ENCODE measurements at regions not wholly inside any gene's neighbourhood (a gene's known extent, or its start where the extent isn't known, plus 50 kb on each side); places are given as distances from the start of the nearest gene placed in this dataset.

DNA sequence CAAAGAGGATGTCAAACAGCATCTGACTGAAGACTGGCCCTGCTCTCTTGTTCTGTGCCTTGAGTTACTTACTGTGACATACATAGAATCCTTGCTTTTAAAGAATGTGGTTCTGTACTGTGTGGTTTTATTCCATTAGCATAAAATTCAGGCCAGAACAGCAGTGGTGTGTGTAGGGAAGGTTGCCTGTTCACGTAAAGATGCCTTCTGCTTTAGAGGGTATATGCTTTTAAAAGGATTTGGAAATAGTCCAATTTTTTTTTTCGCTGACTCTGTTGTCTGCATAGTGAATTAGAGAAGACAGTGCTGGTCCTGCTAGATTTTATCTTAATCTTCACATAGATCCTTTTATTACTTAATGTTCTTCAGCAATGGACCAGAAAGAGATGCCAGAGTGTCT lies 470.8 kb upstream of the SEMA3A start:
- TF ChIP-seq EZH2phosphoT487 (IDR thresholded peaks at IDR 0.05; ENCODE audit: borderline replicate concordance): no peak
- TF ChIP-seq, protein P1, sequence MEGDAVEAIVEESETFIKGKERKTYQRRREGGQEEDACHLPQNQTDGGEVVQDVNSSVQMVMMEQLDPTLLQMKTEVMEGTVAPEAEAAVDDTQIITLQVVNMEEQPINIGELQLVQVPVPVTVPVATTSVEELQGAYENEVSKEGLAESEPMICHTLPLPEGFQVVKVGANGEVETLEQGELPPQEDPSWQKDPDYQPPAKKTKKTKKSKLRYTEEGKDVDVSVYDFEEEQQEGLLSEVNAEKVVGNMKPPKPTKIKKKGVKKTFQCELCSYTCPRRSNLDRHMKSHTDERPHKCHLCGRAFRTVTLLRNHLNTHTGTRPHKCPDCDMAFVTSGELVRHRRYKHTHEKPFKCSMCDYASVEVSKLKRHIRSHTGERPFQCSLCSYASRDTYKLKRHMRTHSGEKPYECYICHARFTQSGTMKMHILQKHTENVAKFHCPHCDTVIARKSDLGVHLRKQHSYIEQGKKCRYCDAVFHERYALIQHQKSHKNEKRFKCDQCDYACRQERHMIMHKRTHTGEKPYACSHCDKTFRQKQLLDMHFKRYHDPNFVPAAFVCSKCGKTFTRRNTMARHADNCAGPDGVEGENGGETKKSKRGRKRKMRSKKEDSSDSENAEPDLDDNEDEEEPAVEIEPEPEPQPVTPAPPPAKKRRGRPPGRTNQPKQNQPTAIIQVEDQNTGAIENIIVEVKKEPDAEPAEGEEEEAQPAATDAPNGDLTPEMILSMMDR (conservative IDR thresholded peaks at IDR 0.05; ENCODE audit: low read length): no peak
- no peaks in the 10 kb centered on the region for H3K27me3 ChIP-seq (ENCODE audit: insufficient read depth, low read length, poor library complexity, severe bottlenecking)
- H4K20me1 ChIP-seq (ENCODE audit: insufficient read depth, low read length, poor library complexity, severe bottlenecking): no peaks in the 10 kb centered on the region
- H3K4me2 ChIP-seq (ENCODE audit: low read depth, low read length, poor library complexity, severe bottlenecking): no peak overlapping the region
- no peaks in the 10 kb centered on the region for H3F3A ChIP-seq (ENCODE audit: low read depth)
- H3K36me3 ChIP-seq (ENCODE audit: insufficient read depth, low read length): no peaks in the 10 kb centered on the region
- no peaks in the 10 kb centered on the region for H3K9me3 ChIP-seq (ENCODE audit: insufficient read depth, low read depth, low read length)
- no peak overlapping the region for H3K9ac ChIP-seq (ENCODE audit: low read depth, low read length, poor library complexity, severe bottlenecking)
- H3K4me1 ChIP-seq (ENCODE audit: insufficient read depth, low read length, poor library complexity, severe bottlenecking): no peaks in the 10 kb centered on the region
- H3K79me2 ChIP-seq (ENCODE audit: insufficient read depth, low read length): no peaks in the 10 kb centered on the region
- no peak overlapping the region for H2AFZ ChIP-seq (ENCODE audit: low read length)
- no peaks in the 10 kb centered on the region for H3K9me2 ChIP-seq (replicated peaks; ENCODE audit: low read depth, low read length)
- no peak overlapping the region for H3K4me3 ChIP-seq (ENCODE audit: low read length, poor library complexity, severe bottlenecking)

DNA sequence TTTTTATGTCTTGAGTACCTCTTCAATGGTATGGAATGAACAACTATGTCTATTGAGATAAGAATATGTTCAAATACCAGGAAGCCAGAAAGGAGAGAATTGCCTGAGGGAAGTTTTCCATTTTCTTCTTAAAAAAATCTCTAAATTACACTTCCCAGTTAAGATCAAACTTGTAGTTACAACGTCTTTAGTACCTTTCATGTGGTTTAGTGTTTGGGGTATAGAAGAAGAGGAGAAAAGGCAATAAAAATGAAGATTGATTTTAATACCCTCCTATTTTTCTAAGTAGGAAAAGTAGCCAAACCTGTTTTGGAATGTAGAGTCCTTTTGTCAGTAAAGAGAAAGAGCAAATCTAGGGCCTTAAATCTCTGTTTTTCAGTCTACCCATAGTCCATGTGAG lies 470.0 kb upstream of the SEMA3A start:
- no peak overlapping the region for H3K4me3 ChIP-seq (ENCODE audit: low read length, poor library complexity, severe bottlenecking)
- H3K9ac ChIP-seq (ENCODE audit: low read depth, low read length, poor library complexity, severe bottlenecking): no peak overlapping the region
- no peaks in the 10 kb centered on the region for H4K20me1 ChIP-seq (ENCODE audit: insufficient read depth, low read length, poor library complexity, severe bottlenecking)
- no peak overlapping the region for H3K4me2 ChIP-seq (ENCODE audit: low read depth, low read length, poor library complexity, severe bottlenecking)
- H3K9me3 ChIP-seq (ENCODE audit: insufficient read depth, low read depth, low read length): no peaks in the 10 kb centered on the region
- TF ChIP-seq EZH2phosphoT487 (IDR thresholded peaks at IDR 0.05; ENCODE audit: borderline replicate concordance): no peak
- TF ChIP-seq, protein P1 (conservative IDR thresholded peaks at IDR 0.05; ENCODE audit: low read length): no peak
- H3K79me2 ChIP-seq (ENCODE audit: insufficient read depth, low read length): no peaks in the 10 kb centered on the region
- H3K27me3 ChIP-seq (ENCODE audit: insufficient read depth, low read length, poor library complexity, severe bottlenecking): no peaks in the 10 kb centered on the region
- no peaks in the 10 kb centered on the region for H3K9me2 ChIP-seq (replicated peaks; ENCODE audit: low read depth, low read length)
- no peak overlapping the region for H2AFZ ChIP-seq (ENCODE audit: low read length)
- H3K36me3 ChIP-seq (ENCODE audit: insufficient read depth, low read length): no peaks in the 10 kb centered on the region
- H3F3A ChIP-seq (ENCODE audit: low read depth): no peaks in the 10 kb centered on the region
- H3K4me1 ChIP-seq (ENCODE audit: insufficient read depth, low read length, poor library complexity, severe bottlenecking): no peaks in the 10 kb centered on the region

DNA sequence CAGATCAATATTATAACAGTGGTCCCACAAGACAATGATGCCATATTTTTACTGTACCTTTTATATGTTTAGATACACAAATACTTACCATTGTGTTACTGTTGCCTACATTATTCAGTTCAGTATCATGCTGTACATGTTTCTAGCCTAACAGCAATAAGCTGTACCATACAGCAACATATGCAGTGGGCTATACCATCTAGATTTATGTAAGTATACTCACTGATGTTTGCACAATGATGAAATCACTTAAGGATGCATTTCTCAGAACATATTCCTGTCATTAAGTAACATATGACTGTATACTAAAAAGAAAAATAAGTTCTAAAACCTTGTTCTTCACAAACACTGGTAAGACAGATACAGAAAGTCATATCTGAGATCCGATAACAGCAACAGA lies 468.6 kb upstream of the SEMA3A start:
- no peak for TF ChIP-seq EZH2phosphoT487 (IDR thresholded peaks at IDR 0.05; ENCODE audit: borderline replicate concordance)
- TF ChIP-seq, protein P1 (conservative IDR thresholded peaks at IDR 0.05; ENCODE audit: low read length): no peak
- Histone ChIP-seq H3K27me3 (ENCODE audit: insufficient read depth, low read length, poor library complexity, severe bottlenecking) (no peaks in the 10 kb centered on the region), H3K4me2 (ENCODE audit: low read depth, low read length, poor library complexity, severe bottlenecking) (no peak overlapping the region), H3K9me3 (ENCODE audit: insufficient read depth, low read depth, low read length) (no peaks in the 10 kb centered on the region), H3K9ac (ENCODE audit: low read depth, low read length, poor library complexity, severe bottlenecking) (no peak overlapping the region), H3K79me2 (ENCODE audit: insufficient read depth, low read length) (no peaks in the 10 kb centered on the region), H3F3A (ENCODE audit: low read depth) (no peaks in the 10 kb centered on the region), H2AFZ (ENCODE audit: low read length) (no peak overlapping the region), H3K9me2 (replicated peaks; ENCODE audit: low read depth, low read length) (no peaks in the 10 kb centered on the region), H3K4me1 (ENCODE audit: insufficient read depth, low read length, poor library complexity, severe bottlenecking) (no peaks in the 10 kb centered on the region), H3K36me3 (ENCODE audit: insufficient read depth, low read length) (no peaks in the 10 kb centered on the region), H3K4me3 (ENCODE audit: low read length, poor library complexity, severe bottlenecking) (no peak overlapping the region), H4K20me1 (ENCODE audit: insufficient read depth, low read length, poor library complexity, severe bottlenecking) (no peaks in the 10 kb centered on the region)

Measured in Loucy (cell line).